NB4 (cell line): ENCODE measurements at regions not wholly inside any gene's neighbourhood (a gene's known extent, or its start where the extent isn't known, plus 50 kb on each side); places are given as distances from the start of the nearest gene placed in this dataset.

Experiments
- CTCF ChIP-seq: IDR thresholded peaks from one replicate; pipeline ENCODE4 v1.5.1; 2012; ENCODE audit warnings: low read depth, low read length
- MAX ChIP-seq: IDR thresholded peaks from 2 replicates; pipeline ENCODE4 v1.6.1; 2011; ENCODE audit warnings: low read depth, low read length
- POLR2A ChIP-seq: IDR thresholded peaks from 2 replicates; pipeline ENCODE4 v1.6.1; 2011; ENCODE audit warnings: mild to moderate bottlenecking; ENCODE audit not compliant: insufficient read length; ENCODE audit errors: extremely low read depth

- TF ChIP-seq CTCF (no peak), POLR2A (no peak), MAX (no peak)
Observed at GRCh38 chr3:75035146-75035545, 420.7 kb upstream of the CNTN3 start.
